Activated CD4-positive, alpha-beta T cell treated with anti-CD3 and anti-CD28 coated beads, Interleukin-2, Interleukin-6, amounts not matched to agents 100 ng/mL and 50 ng/mL, durations not matched to agents 16 hours and 8 hours (primary cell): ENCODE measurements at regions not wholly inside any gene's neighbourhood (a gene's known extent, or its start where the extent isn't known, plus 50 kb on each side); places are given as distances from the start of the nearest gene placed in this dataset.

Source experiments
- DNase-seq: peaks from one replicate; pipeline ENCODE4 v3.0.0-alpha.2; 2020

DNA sequence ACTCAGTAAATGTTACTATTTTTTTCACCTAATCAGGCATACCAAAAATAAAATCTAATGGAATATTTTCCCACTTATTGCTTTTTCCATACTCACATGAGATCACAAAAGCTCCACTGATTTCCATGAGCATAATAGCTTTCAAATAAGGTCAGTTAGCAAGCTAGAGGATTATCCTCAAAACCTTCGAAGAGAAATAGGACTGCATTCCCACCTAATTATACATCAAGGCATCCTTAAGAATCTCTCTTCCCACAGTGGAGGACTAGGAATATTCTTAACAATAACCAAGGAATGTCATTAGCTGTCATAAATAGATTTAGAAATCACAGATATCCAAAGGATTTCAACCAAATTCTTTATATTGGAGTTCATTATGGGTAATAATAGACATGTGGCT, 127.9 kb upstream of the STT3B start:
- no peak for DNase-seq

- no peak for DNase-seq
These were observed 127.2 kb upstream of the STT3B start for GRCh38 chr3:31405515-31405914.

DNA sequence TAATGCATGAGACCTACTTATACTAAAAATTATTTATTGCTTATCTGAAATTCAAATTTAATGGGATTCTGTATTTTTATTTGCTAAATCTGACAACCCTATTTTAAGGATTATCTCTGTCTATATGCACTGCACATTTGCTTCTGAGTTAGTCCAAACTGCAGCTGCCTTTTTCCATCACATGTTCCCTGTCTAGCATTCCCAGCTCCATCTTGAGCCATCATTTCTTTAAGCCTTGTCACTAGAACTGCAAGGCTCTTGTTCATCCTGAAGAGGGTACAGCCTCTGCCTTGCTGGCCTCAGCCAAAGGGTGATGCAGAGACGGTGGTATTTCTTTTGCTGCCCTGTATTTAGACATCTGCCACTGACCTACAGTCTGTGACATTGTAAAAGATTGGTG, 125.8 kb upstream of the STT3B start:
- DNase-seq: no peak

DNA sequence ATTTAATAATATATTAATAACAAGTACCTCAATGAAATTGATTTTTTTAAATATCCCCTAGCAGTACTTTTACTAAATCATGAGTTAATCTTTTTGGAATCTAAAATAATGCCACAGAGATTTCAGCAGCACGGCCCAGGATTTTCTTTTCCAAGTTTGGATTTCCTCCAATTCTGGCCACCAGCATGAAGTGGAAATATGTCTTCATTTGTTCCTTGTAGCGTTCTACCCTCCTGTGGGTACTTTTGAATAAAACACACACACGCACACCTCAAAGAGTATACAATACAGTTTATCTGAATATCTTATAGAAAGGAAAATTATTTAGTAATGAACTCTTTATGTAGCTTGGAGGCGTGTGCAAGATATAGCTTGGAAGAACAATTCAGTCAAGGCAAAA, 125.1 kb upstream of the STT3B start:
- no peak for DNase-seq

DNA sequence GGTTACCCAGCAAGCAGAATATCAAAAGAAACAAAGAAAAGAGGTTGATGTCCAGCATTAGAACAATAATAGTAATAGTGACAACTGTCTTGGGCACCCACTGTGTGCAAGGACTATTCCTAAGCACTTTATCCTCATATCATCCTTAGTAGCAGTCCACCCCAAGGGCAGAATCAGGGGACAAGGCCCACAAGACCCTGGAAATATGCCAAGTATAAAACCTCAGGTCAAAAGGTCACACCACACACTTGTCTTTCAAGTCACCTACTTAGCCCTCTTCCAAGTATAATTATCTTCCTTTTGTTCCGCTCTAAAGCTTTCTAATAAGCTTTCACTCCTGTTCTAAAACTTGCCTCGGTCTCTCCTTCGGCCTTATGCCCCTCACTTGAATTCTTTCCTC, 124.0 kb upstream of the STT3B start:
- no peak for DNase-seq

DNA sequence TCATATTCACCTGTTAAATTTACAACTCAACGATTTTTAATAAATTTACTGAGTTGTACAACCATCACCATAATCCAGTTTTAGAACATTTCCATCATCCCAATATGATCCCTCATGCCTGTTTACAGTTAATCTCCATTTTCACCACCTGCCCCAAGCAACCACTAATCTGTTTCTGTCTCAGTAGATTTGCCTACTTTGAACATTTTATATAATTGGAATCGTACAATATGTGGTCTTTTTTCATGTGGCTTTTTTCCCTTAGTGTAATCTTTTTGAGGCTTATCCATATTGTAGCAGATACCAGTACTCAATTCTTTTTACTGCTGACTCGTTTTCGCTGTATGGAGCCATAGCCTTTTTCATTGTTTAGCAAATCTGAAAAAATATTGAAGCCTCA, 123.3 kb upstream of the STT3B start:
- no peak for DNase-seq

DNA sequence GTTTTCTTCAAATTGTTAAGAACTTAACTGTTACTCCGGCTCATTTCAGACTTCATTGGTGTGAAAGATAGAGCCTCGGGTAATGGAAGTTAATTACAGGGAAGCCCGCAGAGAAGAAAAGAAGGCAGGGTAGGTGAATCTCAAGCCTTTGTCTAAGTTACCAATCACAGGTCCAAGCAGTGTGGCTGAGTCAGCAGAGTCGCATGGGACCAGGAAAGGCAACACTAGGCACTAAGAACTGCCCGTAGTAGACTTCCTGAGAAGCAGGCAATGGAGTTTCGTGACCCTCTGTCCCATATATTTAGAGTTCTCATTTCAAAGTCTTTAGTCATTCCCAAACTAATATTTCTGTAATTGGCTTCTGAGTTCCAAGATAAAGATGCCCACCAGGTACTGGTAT, 122.9 kb upstream of the STT3B start:
- no peak for DNase-seq

- no peak for DNase-seq
These were observed 122.3 kb upstream of the STT3B start for GRCh38 chr3:31410411-31410810.

DNA sequence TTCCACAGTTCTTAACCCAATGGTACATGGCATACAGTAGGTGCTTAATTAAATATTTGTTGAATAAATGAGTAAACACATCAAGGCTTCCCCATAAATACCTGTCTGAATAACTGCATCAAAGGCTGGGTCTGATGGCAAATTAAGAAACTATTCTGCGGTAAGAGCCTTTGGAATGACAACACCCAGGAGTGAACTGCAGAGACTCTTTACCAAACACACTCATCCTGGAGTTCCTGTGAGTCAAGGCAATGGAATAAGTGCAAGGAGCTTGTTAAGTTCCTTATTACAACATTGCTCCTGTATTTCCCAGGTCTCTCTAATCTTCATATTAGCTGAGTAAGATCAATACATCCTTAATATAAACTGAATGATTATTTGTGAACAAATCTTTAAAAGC, 119.9 kb upstream of the STT3B start:
- DNase-seq: no peak

- no peak for DNase-seq
These were observed 119.2 kb upstream of the STT3B start for GRCh38 chr3:31413515-31413914.

GRCh38 chr3:31416980-31417379, 115.7 kb upstream of the STT3B start:
- DNase-seq: no peak

- DNase-seq: no peak
These were observed 115.2 kb upstream of the STT3B start for GRCh38 chr3:31417486-31417885.

- no peak for DNase-seq
These were observed 112.4 kb upstream of the STT3B start for GRCh38 chr3:31420311-31420710.

DNA sequence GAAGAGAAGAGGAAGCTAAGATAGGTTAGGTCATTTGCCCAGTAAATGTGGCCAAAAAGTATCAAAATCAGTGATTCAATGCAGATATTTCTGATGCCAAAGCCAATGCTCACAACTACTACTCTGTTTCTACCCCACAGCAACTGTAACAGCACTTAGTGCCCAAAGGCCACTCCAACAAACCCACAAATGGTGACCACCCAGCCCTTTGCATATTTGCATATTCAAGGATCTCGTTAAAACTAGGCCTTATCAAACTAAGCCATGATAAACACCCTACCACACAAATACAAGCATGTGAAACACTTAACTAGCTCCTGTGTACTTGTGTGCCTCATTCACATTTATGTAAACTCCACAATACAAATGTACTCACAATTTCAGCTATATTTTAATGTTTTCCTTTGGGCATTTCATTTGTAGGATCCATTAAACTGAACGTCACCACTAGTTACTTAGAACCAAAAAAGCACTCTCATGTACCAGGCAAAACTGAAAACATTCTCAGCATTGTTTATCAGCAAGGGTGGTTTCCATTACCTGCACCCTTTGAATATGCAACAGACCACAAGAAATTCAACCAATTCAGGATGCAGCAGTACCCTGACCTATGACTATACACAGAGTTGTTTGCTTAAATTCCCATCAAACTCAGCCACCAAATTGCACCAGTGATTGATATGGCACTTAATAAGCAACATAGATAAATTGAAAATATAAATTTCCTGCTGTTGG, 111.2 kb upstream of the STT3B start:
- DNase-seq: no peak

DNA sequence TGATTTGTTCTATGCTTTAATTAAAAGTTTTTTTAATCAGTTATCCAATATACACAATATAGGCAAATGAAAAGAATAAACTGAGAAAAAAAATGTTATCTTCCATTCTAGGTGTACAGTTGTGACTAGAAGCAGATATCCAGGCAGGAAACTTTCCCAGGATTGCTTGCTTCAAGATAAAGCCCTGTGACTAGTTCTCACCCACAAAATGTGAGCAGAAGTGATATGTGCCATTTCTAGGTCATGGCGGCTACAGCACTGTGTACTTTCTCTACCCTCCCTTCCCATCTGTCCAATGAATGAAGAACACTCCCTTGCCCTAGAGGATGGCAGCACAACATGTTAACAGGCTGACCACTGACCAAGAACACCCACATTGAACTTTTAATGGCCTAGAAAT, 110.5 kb upstream of the STT3B start:
- DNase-seq: no peak

GRCh38 chr3:31423482-31423881, 109.2 kb upstream of the STT3B start:
- DNase-seq: no peak

DNA sequence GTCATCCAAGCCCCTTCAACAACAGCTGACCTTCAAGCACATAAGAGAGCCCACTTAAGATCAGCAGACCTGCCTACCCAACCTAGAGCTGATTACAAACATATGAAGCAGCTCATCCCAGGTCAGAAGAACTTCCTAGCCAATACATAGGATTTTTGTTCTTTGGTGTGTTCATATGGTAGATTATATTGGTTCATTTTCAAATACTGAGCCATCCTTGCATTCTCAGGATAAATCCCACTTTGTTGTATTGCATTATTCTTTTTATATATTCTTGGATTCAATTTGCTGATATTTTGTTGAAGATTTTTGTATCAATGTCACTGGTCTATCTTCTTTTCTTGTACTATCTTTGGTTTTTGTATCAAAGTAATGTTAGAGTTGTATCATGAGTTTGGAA, 107.3 kb upstream of the STT3B start:
- DNase-seq: no peak

- no peak for DNase-seq
These were observed 105.1 kb upstream of the STT3B start for GRCh38 chr3:31427623-31428022.

GRCh38 chr3:31431321-31431720, 101.4 kb upstream of the STT3B start:
- no peak for DNase-seq

GRCh38 chr3:31432897-31433678, 99.6 kb upstream of the STT3B start:
- no peak for DNase-seq

- no peak for DNase-seq
These were observed 99.1 kb upstream of the STT3B start for GRCh38 chr3:31433679-31433992.

DNA sequence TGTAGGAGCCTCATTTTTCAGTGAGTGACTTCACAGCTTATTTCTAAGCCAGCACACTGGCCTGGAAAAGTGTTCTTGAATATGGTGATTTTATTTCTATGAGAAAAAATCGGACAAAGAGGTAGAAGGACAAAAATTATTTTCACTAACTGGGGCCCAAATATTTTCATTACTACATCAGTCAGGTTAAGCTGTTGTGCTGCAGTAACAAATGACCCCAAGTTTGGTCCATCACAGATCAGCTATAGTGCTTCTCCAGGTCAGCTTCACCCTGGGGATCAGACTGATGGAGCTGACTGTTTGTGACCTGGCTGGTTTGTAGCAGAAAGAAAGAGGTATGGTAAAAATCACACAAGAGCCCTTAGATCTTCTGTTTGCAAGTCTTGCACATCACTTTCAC, 97.9 kb upstream of the STT3B start:
- DNase-seq: no peak

GRCh38 chr3:31436830-31437229, 95.9 kb upstream of the STT3B start:
- DNase-seq: no peak

- no peak for DNase-seq
These were observed 94.0 kb upstream of the STT3B start for GRCh38 chr3:31438742-31439141.
